IMR-90 (cell line): ENCODE measurements at regions not wholly inside any gene's neighbourhood (a gene's known extent, or its start where the extent isn't known, plus 50 kb on each side); places are given as distances from the start of the nearest gene placed in this dataset.

Source experiments
- ATAC-seq: fragments of 200-7000 bp; cut with Tn5 transposase; 2 replicates; pipeline ENCODE4 v1.9.1; 2020; ENCODE audit warnings: low read depth, mild to moderate bottlenecking, moderate library complexity
- BruUV-seq: library from RNA; stranded (reverse); fragments of 400-500 nt; replicated peaks from 2 replicates; lab custom pipeline; 2021; lab: Mats Ljungman, UMichigan
- CTCF ChIA-PET: fragments of 300-600 bp; formaldehyde crosslinking; extraction: SDS; loops from one replicate; lab custom pipeline; 2021; ENCODE audit warnings: antibody characterized with exemption; lab: Yijun Ruan, JAX
- POLR2A ChIA-PET: fragments of 300-600 bp; sonication (Branson Sonifier 250); formaldehyde crosslinking; loops from one replicate; lab custom pipeline; 2022; ENCODE audit warnings: antibody characterized with exemption; ENCODE audit not compliant: unreplicated experiment; lab: Charles Lee
- DNase-seq: peaks from one replicate; pipeline ENCODE4 v3.0.0; 2013
- H2AFZ ChIP-seq: replicated peaks from 2 replicates; pipeline ENCODE3; 2013; ENCODE audit warnings: low read length, mild to moderate bottlenecking; ENCODE audit not compliant: poor library complexity
- H2AK5ac ChIP-seq: 2 replicates; pipeline ENCODE4 v1.6.1; 2013; ENCODE audit warnings: low read depth, low read length, inconsistent platforms
- H2AK9ac ChIP-seq: replicated peaks from 2 replicates; pipeline ENCODE3; 2013; ENCODE audit warnings: mild to moderate bottlenecking, low read depth, low read length, moderate library complexity; ENCODE audit not compliant: poor library complexity
- H2BK120ac ChIP-seq: 2 replicates; pipeline ENCODE4 v1.6.1; 2013; ENCODE audit warnings: low read depth, low read length, inconsistent platforms
- H2BK15ac ChIP-seq: 3 replicates; pipeline ENCODE4 v1.6.1; 2013; ENCODE audit warnings: low read depth, low read length, inconsistent platforms
- H2BK20ac ChIP-seq: 2 replicates; pipeline ENCODE4 v1.6.1; 2013; ENCODE audit warnings: low read depth, mild to moderate bottlenecking, inconsistent platforms, low read length, moderate library complexity
- H2BK5ac ChIP-seq: 2 replicates; pipeline ENCODE4 v1.6.1; 2013; ENCODE audit warnings: mild to moderate bottlenecking, low read depth, low read length, inconsistent platforms; ENCODE audit not compliant: poor library complexity, severe bottlenecking
- H3K14ac ChIP-seq: replicated peaks from 2 replicates; pipeline ENCODE4 v1.6.1; 2013; ENCODE audit warnings: low read depth, low read length, inconsistent platforms
- H3K18ac ChIP-seq: 2 replicates; pipeline ENCODE4 v1.6.1; 2013; ENCODE audit warnings: low read depth, low read length, control low read depth
- H3K23ac ChIP-seq: 2 replicates; pipeline ENCODE4 v1.6.1; 2013; ENCODE audit warnings: low read depth, low read length, inconsistent platforms
- H3K27ac ChIP-seq: 2 replicates; pipeline ENCODE4 v1.5.1; 2013; ENCODE audit warnings: mild to moderate bottlenecking, control low read depth, low read length; ENCODE audit not compliant: insufficient read depth
- H3K27me3 ChIP-seq: 2 replicates; pipeline ENCODE4 v1.6.1; 2013; ENCODE audit warnings: low read length; ENCODE audit not compliant: control insufficient read depth, insufficient read depth
- H3K36me3 ChIP-seq: 2 replicates; pipeline ENCODE4 v1.6.1; 2013; ENCODE audit warnings: low read length, mixed read lengths; ENCODE audit not compliant: control insufficient read depth, insufficient read depth
- H3K4ac ChIP-seq: 2 replicates; pipeline ENCODE4 v1.6.1; 2013; ENCODE audit warnings: low read depth, low read length, inconsistent platforms
- H3K4me1 ChIP-seq: 2 replicates; pipeline ENCODE4 v1.6.1; 2013; ENCODE audit warnings: low read length, mixed read lengths; ENCODE audit not compliant: control insufficient read depth, insufficient read depth
- H3K4me2 ChIP-seq: 2 replicates; pipeline ENCODE4 v1.6.1; 2013; ENCODE audit warnings: low read depth, mild to moderate bottlenecking, control low read depth, low read length, moderate library complexity
- H3K4me3 ChIP-seq: 2 replicates; pipeline ENCODE4 v1.5.1; 2013; ENCODE audit warnings: low read depth, mild to moderate bottlenecking, control low read depth, low read length, moderate library complexity; ENCODE audit not compliant: insufficient read depth
- H3K56ac ChIP-seq: 2 replicates; pipeline ENCODE4 v1.6.1; 2013; ENCODE audit warnings: low read length, inconsistent platforms; ENCODE audit not compliant: insufficient read depth; ENCODE audit errors: extremely low read depth
- H3K79me1 ChIP-seq, 2 experiments: 2 replicates each; pipeline ENCODE4 v1.6.1; 2013; ENCODE audit warnings: low read length in 2 of 2, inconsistent platforms in 1 of 2, low read depth in 1 of 2
- H3K9ac ChIP-seq: 2 replicates; pipeline ENCODE4 v1.6.1; 2013; ENCODE audit warnings: low read depth, low read length, control low read depth
- H3K9me1 ChIP-seq: 2 replicates; pipeline ENCODE4 v1.6.1; 2013; ENCODE audit warnings: low read length, inconsistent platforms; ENCODE audit not compliant: insufficient read depth
- H3K9me3 ChIP-seq: 2 replicates; pipeline ENCODE4 v1.6.1; 2013; ENCODE audit warnings: low read length; ENCODE audit not compliant: control insufficient read depth, insufficient read depth
- H4K20me1 ChIP-seq: 2 replicates; pipeline ENCODE4 v1.6.1; 2013; ENCODE audit warnings: low read length, inconsistent platforms; ENCODE audit not compliant: insufficient read depth
- H4K5ac ChIP-seq: 2 replicates; pipeline ENCODE4 v1.6.1; 2013; ENCODE audit warnings: mild to moderate bottlenecking, low read depth, low read length, control low read depth
- H4K8ac ChIP-seq, 2 experiments: 2 replicates each; pipeline ENCODE4 v1.6.1; 2013; ENCODE audit warnings: low read depth in 2 of 2, low read length in 2 of 2, control low read depth in 1 of 2, inconsistent platforms in 1 of 2
- H4K91ac ChIP-seq: 2 replicates; pipeline ENCODE4 v1.6.1; 2013; ENCODE audit warnings: low read depth, low read length, inconsistent platforms; ENCODE audit not compliant: insufficient read depth
- BHLHE40 ChIP-seq: fragments of 150-350 bp; IDR thresholded peaks from 2 replicates; pipeline ENCODE4 v1.6.1; 2016; ENCODE audit warnings: mild to moderate bottlenecking, low read depth, low read length
- CEBPB ChIP-seq: IDR thresholded peaks from 2 replicates; pipeline ENCODE4 v1.6.1; 2012; ENCODE audit warnings: low read depth, low read length, improper control_type of control experiment
- CHD1 ChIP-seq: IDR thresholded peaks from 2 replicates; pipeline ENCODE4 v1.6.1; 2012; ENCODE audit warnings: low read depth, low read length, improper control_type of control experiment
- FOS ChIP-seq: fragments of 150-350 bp; IDR thresholded peaks from 2 replicates; pipeline ENCODE4 v1.6.1; 2016; ENCODE audit warnings: low read depth, low read length
- MAFK ChIP-seq: IDR thresholded peaks from 2 replicates; pipeline ENCODE4 v1.6.1; 2012; ENCODE audit warnings: low read depth, low read length, improper control_type of control experiment
- MAZ ChIP-seq: IDR thresholded peaks from 2 replicates; pipeline ENCODE4 v1.6.1; 2012; ENCODE audit warnings: low read depth, mild to moderate bottlenecking, low read length, improper control_type of control experiment, moderate library complexity, borderline replicate concordance
- MXI1 ChIP-seq: IDR thresholded peaks from 2 replicates; pipeline ENCODE4 v1.6.1; 2012; ENCODE audit warnings: low read depth, mild to moderate bottlenecking, low read length, moderate library complexity, borderline replicate concordance
- NFE2L2 ChIP-seq: fragments of 150-350 bp; IDR thresholded peaks from 2 replicates; pipeline ENCODE4 v1.6.1; 2016; ENCODE audit warnings: low read depth, mild to moderate bottlenecking, low read length
- POLR2A ChIP-seq: IDR thresholded peaks from 2 replicates; pipeline ENCODE4 v1.6.1; 2012; ENCODE audit warnings: mild to moderate bottlenecking, low read depth, low read length
- RAD21 ChIP-seq: IDR thresholded peaks from 2 replicates; pipeline ENCODE4 v1.6.1; 2012; ENCODE audit warnings: low read length, improper control_type of control experiment
- RCOR1 ChIP-seq: IDR thresholded peaks from 2 replicates; pipeline ENCODE4 v1.6.1; 2012; ENCODE audit warnings: mild to moderate bottlenecking, low read length, improper control_type of control experiment; ENCODE audit not compliant: insufficient replicate concordance
- RFX5 ChIP-seq: IDR thresholded peaks from 2 replicates; pipeline ENCODE4 v1.8.0; 2012; ENCODE audit warnings: low read depth, mild to moderate bottlenecking, low read length, moderate library complexity
- SMC3 ChIP-seq: fragments of 150-350 bp; IDR thresholded peaks from 2 replicates; pipeline ENCODE4 v1.6.1; 2016; ENCODE audit warnings: low read depth, mild to moderate bottlenecking, antibody characterized with exemption, low read length, moderate library complexity
- WGBS, 2 experiments: methylation state at CpG; one replicate each; pipeline versions ENCODE4 v1.1.5 to v1.1.7; 2013; ENCODE audit warnings: missing lambda C conversion rate in 2 of 2; ENCODE audit not compliant: insufficient read length in 1 of 2; ENCODE audit errors: extremely low coverage in 2 of 2; 5-methylcytosine and 5-hydroxymethylcytosine counted together
- dilution Hi-C: fragments of 300-500 bp; cut with HindIII; formaldehyde crosslinking; loops from one replicate; pipeline ENCODE4 v1.14.3; 2018; ENCODE audit warnings: low sequenced_read_pairs; ENCODE audit not compliant: unreplicated experiment
- in situ Hi-C: fragments of 300-500 bp; cut with MboI; formaldehyde crosslinking; loops from 3 replicates; pipeline ENCODE4 v1.14.3; 2019; ENCODE audit warnings: low sequenced_read_pairs, inconsistent platforms, mixed read lengths
- intact Hi-C: fragments of 100-400 bp; cut with micrococcal nuclease; formaldehyde crosslinking; loops from 2 replicates; pipeline ENCODE4 v1.10.0; 2022
- TF ChIP-seq, protein P1 (sequence below): conservative IDR thresholded peaks from 2 replicates; pipeline ENCODE4 v1.5.1; 2012; ENCODE audit warnings: mild to moderate bottlenecking, low read depth, low read length, improper control_type of control experiment
- TF ChIP-seq, protein P2 (sequence below): fragments of 150-350 bp; IDR thresholded peaks from 2 replicates; pipeline ENCODE4 v1.6.1; 2016; ENCODE audit warnings: low read depth, mild to moderate bottlenecking, low read length, moderate library complexity, borderline replicate concordance
- TF ChIP-seq, protein P3 (sequence below): fragments of 150-350 bp; IDR thresholded peaks from 2 replicates; pipeline ENCODE4 v1.6.1; 2017; ENCODE audit warnings: mild to moderate bottlenecking, antibody characterized with exemption, low read length, low read depth

GRCh38 chr10:113986316-113986715, 57.4 kb upstream of the ADRB1 start:
- Histone ChIP-seq H3K4ac (no peak overlapping the region), H3K4me2 (no peak overlapping the region), H2BK120ac (no peak overlapping the region), H3K4me3 (no peak overlapping the region), H3K23ac (no peak overlapping the region), H3K27me3 (peaks cover 10% of the 10 kb centered on the region), H4K8ac (no peak overlapping the region), H2AK5ac (no peak overlapping the region), H2AFZ (no peak overlapping the region), H3K14ac (no peak overlapping the region), H2BK5ac (no peak overlapping the region), H2BK20ac (no peak overlapping the region), H2AK9ac (no peak overlapping the region), H4K20me1 (no peaks in the 10 kb centered on the region), H3K4me1 (no peaks in the 10 kb centered on the region), H3K9me3 (no peaks in the 10 kb centered on the region), H4K5ac (no peak overlapping the region), H3K79me1 (no peaks in the 10 kb centered on the region), H2BK15ac (no peak overlapping the region), H4K91ac (no peak overlapping the region), H3K56ac (no peak overlapping the region), H3K18ac (no peak overlapping the region), H3K9ac (no peak overlapping the region), H3K36me3 (no peaks in the 10 kb centered on the region), H3K27ac (no peak overlapping the region), H3K9me1 (no peaks in the 10 kb centered on the region)
- CTCF ChIA-PET, result no interaction called here
- DNase-seq (no peak), ATAC-seq (no peak)
- POLR2A ChIA-PET, result no interaction called here
- TF ChIP-seq, protein P1, sequence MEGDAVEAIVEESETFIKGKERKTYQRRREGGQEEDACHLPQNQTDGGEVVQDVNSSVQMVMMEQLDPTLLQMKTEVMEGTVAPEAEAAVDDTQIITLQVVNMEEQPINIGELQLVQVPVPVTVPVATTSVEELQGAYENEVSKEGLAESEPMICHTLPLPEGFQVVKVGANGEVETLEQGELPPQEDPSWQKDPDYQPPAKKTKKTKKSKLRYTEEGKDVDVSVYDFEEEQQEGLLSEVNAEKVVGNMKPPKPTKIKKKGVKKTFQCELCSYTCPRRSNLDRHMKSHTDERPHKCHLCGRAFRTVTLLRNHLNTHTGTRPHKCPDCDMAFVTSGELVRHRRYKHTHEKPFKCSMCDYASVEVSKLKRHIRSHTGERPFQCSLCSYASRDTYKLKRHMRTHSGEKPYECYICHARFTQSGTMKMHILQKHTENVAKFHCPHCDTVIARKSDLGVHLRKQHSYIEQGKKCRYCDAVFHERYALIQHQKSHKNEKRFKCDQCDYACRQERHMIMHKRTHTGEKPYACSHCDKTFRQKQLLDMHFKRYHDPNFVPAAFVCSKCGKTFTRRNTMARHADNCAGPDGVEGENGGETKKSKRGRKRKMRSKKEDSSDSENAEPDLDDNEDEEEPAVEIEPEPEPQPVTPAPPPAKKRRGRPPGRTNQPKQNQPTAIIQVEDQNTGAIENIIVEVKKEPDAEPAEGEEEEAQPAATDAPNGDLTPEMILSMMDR, result no peak
- TF ChIP-seq RFX5 (no peak), RAD21 (no peak), MXI1 (no peak), RCOR1 (no peak), CEBPB (no peak), NFE2L2 (no peak), FOS (no peak), MAZ (no peak), BHLHE40 (no peak), CHD1 (no peak), SMC3 (no peak), POLR2A (no peak), MAFK (no peak)
- TF ChIP-seq, protein P2, sequence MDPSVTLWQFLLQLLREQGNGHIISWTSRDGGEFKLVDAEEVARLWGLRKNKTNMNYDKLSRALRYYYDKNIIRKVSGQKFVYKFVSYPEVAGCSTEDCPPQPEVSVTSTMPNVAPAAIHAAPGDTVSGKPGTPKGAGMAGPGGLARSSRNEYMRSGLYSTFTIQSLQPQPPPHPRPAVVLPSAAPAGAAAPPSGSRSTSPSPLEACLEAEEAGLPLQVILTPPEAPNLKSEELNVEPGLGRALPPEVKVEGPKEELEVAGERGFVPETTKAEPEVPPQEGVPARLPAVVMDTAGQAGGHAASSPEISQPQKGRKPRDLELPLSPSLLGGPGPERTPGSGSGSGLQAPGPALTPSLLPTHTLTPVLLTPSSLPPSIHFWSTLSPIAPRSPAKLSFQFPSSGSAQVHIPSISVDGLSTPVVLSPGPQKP, result no peak
- TF ChIP-seq, protein P3, sequence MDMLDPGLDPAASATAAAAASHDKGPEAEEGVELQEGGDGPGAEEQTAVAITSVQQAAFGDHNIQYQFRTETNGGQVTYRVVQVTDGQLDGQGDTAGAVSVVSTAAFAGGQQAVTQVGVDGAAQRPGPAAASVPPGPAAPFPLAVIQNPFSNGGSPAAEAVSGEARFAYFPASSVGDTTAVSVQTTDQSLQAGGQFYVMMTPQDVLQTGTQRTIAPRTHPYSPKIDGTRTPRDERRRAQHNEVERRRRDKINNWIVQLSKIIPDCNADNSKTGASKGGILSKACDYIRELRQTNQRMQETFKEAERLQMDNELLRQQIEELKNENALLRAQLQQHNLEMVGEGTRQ, result no peak
- in situ Hi-C loops (no loop called here), intact Hi-C loops (no loop called here), dilution Hi-C loops (no loop called here)
- BruUV-seq, result no TSS peak
- 83% methylated on average over 1 of the region's 6 CpGs; no CpG with 5 or more reads in 1 of the 2 experiments for WGBS, 2 experiments
